Peyer's patch (tissue), 4 donors: ENCODE measurements at regions not wholly inside any gene's neighbourhood (a gene's known extent, or its start where the extent isn't known, plus 50 kb on each side); places are given as distances from the start of the nearest gene placed in this dataset.

Experiments
- DNase-seq, 3 donors: peaks; one replicate each; pipeline ENCODE4 v3.0.0-alpha.2; 2017 to 2019
- H3K27ac ChIP-seq, 4 donors: fragments of 200-600 bp; sonication (generic); one replicate each; pipeline ENCODE4 v1.5.1; 2016 to 2019
- H3K27me3 ChIP-seq, 2 donors: fragments of 200-600 bp; sonication (generic); one replicate each; pipeline ENCODE4 v1.5.1; 2019
- H3K36me3 ChIP-seq, 3 donors: fragments of 200-600 bp; sonication (generic); one replicate each; pipeline ENCODE4 v1.5.1; 2016 to 2019
- H3K4me1 ChIP-seq, 4 donors: fragments of 200-600 bp; sonication (generic); one replicate each; pipeline ENCODE4 v1.5.1; 2016 to 2019
- H3K4me3 ChIP-seq, 4 donors: fragments of 200-600 bp; sonication (generic); 1 replicate in 3 of 4; 2 replicates in 1 of 4; pipeline ENCODE4 v1.5.1; 2016 to 2019; ENCODE audit warnings: mild to moderate bottlenecking in 1 of 4
- H3K9me3 ChIP-seq, 4 donors: fragments of 200-600 bp; sonication (generic); one replicate each; pipeline ENCODE4 v1.5.1; 2016 to 2019; ENCODE audit warnings: mild to moderate bottlenecking in 1 of 4
- CTCF ChIP-seq, 6 experiments: fragments of 450-650 bp in 4 of 6; fragments of 200-600 bp in 2 of 6; sonication (generic) in 1 of 6; IDR thresholded peaks; one replicate each; pipeline ENCODE4 v1.5.1; 2017 to 2019; ENCODE audit warnings: antibody characterized with exemption in 6 of 6, mild to moderate bottlenecking in 3 of 6, moderate library complexity in 1 of 6
- POLR2A ChIP-seq, 2 donors: fragments of 450-650 bp; IDR thresholded peaks; one replicate each; pipeline ENCODE4 v1.5.1; 2017; ENCODE audit warnings: antibody characterized with exemption in 2 of 2, mild to moderate bottlenecking in 2 of 2, moderate library complexity in 2 of 2

GRCh38 chr13:27712421-27712820 lies 79.9 kb upstream of the GSX1 start:
- Histone ChIP-seq H3K27me3 (no peaks in the 10 kb centered on the region), H3K9me3 (no peaks in the 10 kb centered on the region), H3K4me1 (no peaks in the 10 kb centered on the region), H3K36me3 (no peaks in the 10 kb centered on the region), H3K4me3 (no peak overlapping the region), H3K27ac (no peak overlapping the region)
- no peak for TF ChIP-seq POLR2A (IDR thresholded peaks at IDR 0.05)
- peak in 4 of 6 experiments; percentile 11 to 50 (median 30) for TF ChIP-seq CTCF (IDR thresholded peaks at IDR 0.05)
- peak in 2 of 3 donors; percentile 25 to 58 for DNase-seq

- Histone ChIP-seq H3K27ac (no peak overlapping the region), H3K27me3 (no peaks in the 10 kb centered on the region), H3K9me3 (no peaks in the 10 kb centered on the region), H3K36me3 (no peaks in the 10 kb centered on the region), H3K4me1 (no peaks in the 10 kb centered on the region), H3K4me3 (no peak overlapping the region)
- no peak for DNase-seq
- TF ChIP-seq CTCF (IDR thresholded peaks at IDR 0.05) (no peak), POLR2A (IDR thresholded peaks at IDR 0.05) (no peak)
These were observed 78.5 kb upstream of the GSX1 start for GRCh38 chr13:27713767-27714166.

- DNase-seq: no peak
- Histone ChIP-seq H3K27me3 (no peaks in the 10 kb centered on the region), H3K9me3 (no peaks in the 10 kb centered on the region), H3K36me3 (no peaks in the 10 kb centered on the region), H3K4me3 (no peak overlapping the region), H3K27ac (no peak overlapping the region), H3K4me1 (no peaks in the 10 kb centered on the region)
- TF ChIP-seq POLR2A (IDR thresholded peaks at IDR 0.05) (no peak), CTCF (IDR thresholded peaks at IDR 0.05) (no peak)
These were observed 70.6 kb upstream of the GSX1 start for GRCh38 chr13:27721681-27722080.

GRCh38 chr13:27728271-27728670 lies 64.0 kb upstream of the GSX1 start:
- Histone ChIP-seq H3K9me3 (no peaks in the 10 kb centered on the region), H3K4me1 (no peaks in the 10 kb centered on the region), H3K36me3 (no peaks in the 10 kb centered on the region), H3K4me3 (no peak overlapping the region), H3K27ac (no peak overlapping the region), H3K27me3 (no peaks in the 10 kb centered on the region)
- TF ChIP-seq POLR2A (IDR thresholded peaks at IDR 0.05) (no peak), CTCF (IDR thresholded peaks at IDR 0.05) (no peak)
- DNase-seq: no peak

- no peak overlapping the region for H3K27ac ChIP-seq
- H3K27me3 ChIP-seq: no peaks in the 10 kb centered on the region
- no peak for DNase-seq
- H3K36me3 ChIP-seq: no peaks in the 10 kb centered on the region
- no peaks in the 10 kb centered on the region for H3K4me1 ChIP-seq
- TF ChIP-seq POLR2A (IDR thresholded peaks at IDR 0.05) (no peak), CTCF (IDR thresholded peaks at IDR 0.05) (no peak)
- no peak overlapping the region for H3K4me3 ChIP-seq
- no peaks in the 10 kb centered on the region for H3K9me3 ChIP-seq
These were observed 62.1 kb upstream of the GSX1 start for GRCh38 chr13:27730191-27730590.
